Smooth muscle cell (in vitro differentiated cells): ENCODE measurements at regions not wholly inside any gene's neighbourhood (a gene's known extent, or its start where the extent isn't known, plus 50 kb on each side); places are given as distances from the start of the nearest gene placed in this dataset.
A peak's percentile ranks its signal among the peaks of the same experiment; 100 is the strongest.

ENCODE experiments used
- DNase-seq: peaks from one replicate; lab custom pipeline; 2025; ENCODE audit not compliant: unreplicated experiment; lab: John Stamatoyannopoulos, UW
- H2AFZ ChIP-seq: fragments of 200-600 bp; sonication (generic); 2 replicates; pipeline ENCODE4 v1.6.0; 2016; ENCODE audit warnings: antibody characterized with exemption, low read depth, mild to moderate bottlenecking
- H3F3A ChIP-seq: fragments of 200-600 bp; sonication (generic); 2 replicates; pipeline ENCODE4 v1.6.0; 2017; ENCODE audit warnings: antibody characterized with exemption, low read depth
- H3K27ac ChIP-seq: fragments of 200-600 bp; sonication (generic); 2 replicates; pipeline ENCODE4 v1.5.1; 2016; ENCODE audit warnings: low read depth, mild to moderate bottlenecking
- H3K27me3 ChIP-seq: fragments of 200-600 bp; sonication (generic); 2 replicates; pipeline ENCODE4 v1.6.1; 2016; ENCODE audit warnings: low read depth, mild to moderate bottlenecking
- H3K36me3 ChIP-seq: fragments of 200-600 bp; sonication (generic); 2 replicates; pipeline ENCODE4 v1.5.1; 2016; ENCODE audit warnings: low read depth
- H3K4me1 ChIP-seq: fragments of 200-600 bp; sonication (generic); 2 replicates; pipeline ENCODE4 v1.5.1; 2016; ENCODE audit warnings: low read depth
- H3K4me2 ChIP-seq: fragments of 200-600 bp; sonication (generic); 2 replicates; pipeline ENCODE4 v1.6.0; 2016; ENCODE audit warnings: mild to moderate bottlenecking
- H3K4me3 ChIP-seq: fragments of 200-600 bp; sonication (generic); 2 replicates; pipeline ENCODE4 v1.5.1; 2016; ENCODE audit warnings: mild to moderate bottlenecking
- H3K79me2 ChIP-seq: fragments of 200-600 bp; sonication (generic); 2 replicates; pipeline ENCODE4 v1.6.0; 2016; ENCODE audit warnings: low read depth, mild to moderate bottlenecking
- H3K9ac ChIP-seq: fragments of 200-600 bp; sonication (generic); 2 replicates; pipeline ENCODE4 v1.6.0; 2016; ENCODE audit warnings: low read depth
- H3K9me3 ChIP-seq: fragments of 200-600 bp; sonication (generic); replicated peaks from 2 replicates; pipeline ENCODE4 v1.5.1; 2016; ENCODE audit warnings: low read depth
- H4K20me1 ChIP-seq: fragments of 200-600 bp; sonication (generic); 2 replicates; pipeline ENCODE4 v1.6.0; 2016; ENCODE audit warnings: low read depth
- CTCF ChIP-seq: fragments of 200-600 bp; sonication (generic); IDR thresholded peaks from 2 replicates; pipeline ENCODE4 v1.5.1; 2017; ENCODE audit warnings: borderline replicate concordance, mild to moderate bottlenecking, antibody characterized with exemption; ENCODE audit not compliant: insufficient read depth, poor library complexity, severe bottlenecking
- WGBS: methylation state at CpG from one replicate; pipeline ENCODE4 v1.1.7; 2016; ENCODE audit warnings: low lambda C conversion rate; 5-methylcytosine and 5-hydroxymethylcytosine counted together

GRCh38 chr6:66740346-66740745 is 1033.3 kb upstream of the EYS start:
- TF ChIP-seq CTCF: no peak
- no peaks in the 10 kb centered on the region for H3K4me1 ChIP-seq
- H3F3A ChIP-seq: no peaks in the 10 kb centered on the region
- no peak overlapping the region for H3K27ac ChIP-seq
- H3K9me3 ChIP-seq: no peaks in the 10 kb centered on the region
- H3K4me2 ChIP-seq: no peak overlapping the region
- no peaks in the 10 kb centered on the region for H3K36me3 ChIP-seq
- no peak overlapping the region for H3K4me3 ChIP-seq
- no peak for DNase-seq
- H2AFZ ChIP-seq: no peak overlapping the region
- no peak overlapping the region for H3K9ac ChIP-seq
- H3K79me2 ChIP-seq: no peaks in the 10 kb centered on the region
- H3K27me3 ChIP-seq: no peaks in the 10 kb centered on the region
- 76% methylated on average over 1 of the region's 1 CpG for WGBS
- no peaks in the 10 kb centered on the region for H4K20me1 ChIP-seq

GRCh38 chr6:66735106-66735890 is 1028.3 kb upstream of the EYS start:
- no peak for DNase-seq
- peak overlapping the region; percentile 64 for H3K27ac ChIP-seq
- no peaks in the 10 kb centered on the region for H3F3A ChIP-seq
- H3K9ac ChIP-seq: peak overlapping the region; percentile 9
- H2AFZ ChIP-seq: peak overlapping the region; percentile 56
- H3K9me3 ChIP-seq: no peaks in the 10 kb centered on the region
- no peaks in the 10 kb centered on the region for H3K36me3 ChIP-seq
- 50% methylated on average over 5 of the region's 5 CpGs for WGBS
- no peaks in the 10 kb centered on the region for H3K27me3 ChIP-seq
- H3K4me3 ChIP-seq: no peak overlapping the region
- no peaks in the 10 kb centered on the region for H4K20me1 ChIP-seq
- peak overlapping the region; percentile 72 for H3K4me2 ChIP-seq
- no peaks in the 10 kb centered on the region for H3K4me1 ChIP-seq
- no peaks in the 10 kb centered on the region for H3K79me2 ChIP-seq
- no peak for TF ChIP-seq CTCF

GRCh38 chr6:66731310-66731709 is 1024.3 kb upstream of the EYS start:
- Histone ChIP-seq H3K79me2 (no peaks in the 10 kb centered on the region), H3K4me1 (no peaks in the 10 kb centered on the region), H3K27ac (peak overlapping the region; percentile 42), H4K20me1 (no peaks in the 10 kb centered on the region), H3F3A (no peaks in the 10 kb centered on the region), H3K4me2 (peak overlapping the region; percentile 65), H2AFZ (no peak overlapping the region), H3K36me3 (no peaks in the 10 kb centered on the region), H3K4me3 (no peak overlapping the region), H3K27me3 (no peaks in the 10 kb centered on the region), H3K9ac (no peak overlapping the region), H3K9me3 (no peaks in the 10 kb centered on the region)
- 78% methylated on average over 1 of the region's 1 CpG for WGBS
- DNase-seq: no peak
- TF ChIP-seq CTCF: no peak

GRCh38 chr6:66725670-66726069 is 1018.6 kb upstream of the EYS start:
- Histone ChIP-seq H3K27ac (no peak overlapping the region), H3F3A (no peaks in the 10 kb centered on the region), H4K20me1 (no peaks in the 10 kb centered on the region), H3K36me3 (no peaks in the 10 kb centered on the region), H3K4me3 (no peak overlapping the region), H3K79me2 (no peaks in the 10 kb centered on the region), H3K9me3 (no peaks in the 10 kb centered on the region), H3K27me3 (no peaks in the 10 kb centered on the region), H3K4me1 (no peaks in the 10 kb centered on the region), H3K4me2 (no peak overlapping the region), H2AFZ (no peak overlapping the region), H3K9ac (no peak overlapping the region)
- no peak for DNase-seq
- no peak for TF ChIP-seq CTCF
- 90% methylated on average over 3 of the region's 3 CpGs for WGBS
